ENCODE measurements at regions not wholly inside any gene's neighbourhood (a gene's known extent, or its start where the extent isn't known, plus 50 kb on each side); places are given as distances from the start of the nearest gene placed in this dataset.

DNA sequence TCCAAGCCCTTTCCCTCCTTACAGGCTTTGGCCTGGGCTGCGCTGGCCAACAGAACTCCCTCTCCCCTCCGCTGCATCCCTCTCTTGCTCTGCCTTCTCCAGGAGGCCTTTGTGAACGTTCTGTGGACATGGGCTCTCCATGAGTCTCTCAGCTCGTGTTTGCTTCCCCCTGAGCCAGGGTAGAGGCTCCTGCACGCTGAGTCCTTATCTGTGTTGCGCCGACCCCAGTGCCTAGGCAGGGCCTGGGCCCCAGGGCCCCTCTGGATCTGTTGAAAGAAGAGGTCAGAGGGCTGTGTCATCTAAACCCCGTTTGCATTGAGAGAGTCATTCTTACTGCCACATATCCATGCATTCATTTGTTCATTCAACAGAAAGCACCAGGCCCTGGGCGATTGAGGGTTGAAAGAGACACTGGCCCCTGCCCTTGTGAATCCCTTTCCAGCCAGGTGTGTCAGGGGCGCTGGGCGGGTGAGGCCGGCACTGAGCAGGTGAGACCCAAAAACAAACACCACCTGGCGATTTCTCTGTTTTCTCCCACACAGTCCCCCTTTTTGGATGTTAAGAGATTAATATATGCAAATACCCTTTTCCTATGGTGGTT, 111.2 kb upstream of the IER5L start:
- H3K27me3 ChIP-seq (ENCODE audit: control insufficient read depth, insufficient read depth, low read length): peaks cover 6% of the 10 kb centered on the region
- H3K4me1 ChIP-seq (ENCODE audit: control insufficient read depth, extremely low read depth, insufficient read depth, low read length): no peaks in the 10 kb centered on the region
- TF ChIP-seq, protein P1, sequence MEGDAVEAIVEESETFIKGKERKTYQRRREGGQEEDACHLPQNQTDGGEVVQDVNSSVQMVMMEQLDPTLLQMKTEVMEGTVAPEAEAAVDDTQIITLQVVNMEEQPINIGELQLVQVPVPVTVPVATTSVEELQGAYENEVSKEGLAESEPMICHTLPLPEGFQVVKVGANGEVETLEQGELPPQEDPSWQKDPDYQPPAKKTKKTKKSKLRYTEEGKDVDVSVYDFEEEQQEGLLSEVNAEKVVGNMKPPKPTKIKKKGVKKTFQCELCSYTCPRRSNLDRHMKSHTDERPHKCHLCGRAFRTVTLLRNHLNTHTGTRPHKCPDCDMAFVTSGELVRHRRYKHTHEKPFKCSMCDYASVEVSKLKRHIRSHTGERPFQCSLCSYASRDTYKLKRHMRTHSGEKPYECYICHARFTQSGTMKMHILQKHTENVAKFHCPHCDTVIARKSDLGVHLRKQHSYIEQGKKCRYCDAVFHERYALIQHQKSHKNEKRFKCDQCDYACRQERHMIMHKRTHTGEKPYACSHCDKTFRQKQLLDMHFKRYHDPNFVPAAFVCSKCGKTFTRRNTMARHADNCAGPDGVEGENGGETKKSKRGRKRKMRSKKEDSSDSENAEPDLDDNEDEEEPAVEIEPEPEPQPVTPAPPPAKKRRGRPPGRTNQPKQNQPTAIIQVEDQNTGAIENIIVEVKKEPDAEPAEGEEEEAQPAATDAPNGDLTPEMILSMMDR (conservative IDR thresholded peaks at IDR 0.05 in 1 of 2, IDR thresholded peaks at IDR 0.05 in 1 of 2; ENCODE audit: low read depth in 1 of 2, low read length in 2 of 2): no peak
- no peak for TF ChIP-seq EZH2 (IDR thresholded peaks at IDR 0.05; ENCODE audit: low read length, missing control alignments)
- H4K20me1 ChIP-seq (ENCODE audit: control insufficient read depth, extremely low read depth, insufficient read depth, low read length): no peaks in the 10 kb centered on the region
- no peaks in the 10 kb centered on the region for H3K36me3 ChIP-seq (ENCODE audit: control insufficient read depth, insufficient read depth, low read length)
- H3K4me3 ChIP-seq (replicated peaks in 1 of 4; ENCODE audit: control extremely low read depth in 1 of 4, insufficient read depth in 1 of 4, low read depth in 3 of 4, low read length in 4 of 4): no peak overlapping the region
- no peak for DNase-seq (ENCODE audit: low read depth in 2 of 2)
- H2AFZ ChIP-seq (ENCODE audit: low read length): no peak overlapping the region
- no peak overlapping the region for H3K27ac ChIP-seq (ENCODE audit: insufficient read depth, low read length)
- H3K9ac ChIP-seq (ENCODE audit: insufficient read depth, low read length): no peak overlapping the region
- H3K79me2 ChIP-seq (ENCODE audit: control insufficient read depth, insufficient read depth, low read length): no peaks in the 10 kb centered on the region
- no peaks in the 10 kb centered on the region for H3K9me3 ChIP-seq (ENCODE audit: control insufficient read depth, insufficient read depth, low read depth, low read length)
- no peak overlapping the region for H3K4me2 ChIP-seq (ENCODE audit: extremely low read depth, insufficient read depth, low read length)

DNA sequence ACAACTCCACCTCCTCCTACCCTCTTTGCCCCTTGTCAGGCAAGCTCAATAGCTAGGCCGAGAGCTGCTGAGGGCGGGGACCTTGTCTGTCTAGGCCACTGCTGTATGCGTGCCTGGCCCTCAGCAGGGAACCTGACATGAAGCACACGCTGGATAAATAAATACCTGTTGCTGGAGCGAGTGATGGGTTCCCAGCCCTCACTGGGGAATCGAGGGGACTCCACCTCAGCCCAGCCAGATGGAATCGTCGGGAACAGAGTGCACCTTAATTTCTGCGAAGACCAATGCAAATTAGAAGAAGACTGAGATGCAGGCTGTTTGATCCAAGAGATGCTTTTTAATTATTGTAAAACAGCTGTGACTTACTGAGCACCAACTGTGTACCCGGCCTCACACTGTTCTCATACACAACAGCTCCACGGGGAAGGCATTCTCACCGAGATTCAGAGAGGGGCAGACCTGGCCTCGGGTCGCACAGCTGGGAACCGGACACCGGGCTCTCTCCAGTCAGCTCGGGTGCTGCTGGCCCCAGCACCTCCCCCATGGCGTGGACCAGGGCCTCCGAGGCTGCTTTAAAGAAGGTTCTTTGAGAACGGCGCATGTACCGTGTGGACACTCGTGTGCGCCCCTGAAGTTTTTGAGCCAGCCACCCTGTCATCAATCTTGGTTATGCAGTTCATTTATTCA, 109.7 kb upstream of the IER5L start:
- no peaks in the 10 kb centered on the region for H3K36me3 ChIP-seq (ENCODE audit: control insufficient read depth, insufficient read depth, low read length)
- no peak overlapping the region for H3K9ac ChIP-seq (ENCODE audit: insufficient read depth, low read length)
- no peaks in the 10 kb centered on the region for H3K9me3 ChIP-seq (ENCODE audit: control insufficient read depth, insufficient read depth, low read depth, low read length)
- H3K79me2 ChIP-seq (ENCODE audit: control insufficient read depth, insufficient read depth, low read length): no peaks in the 10 kb centered on the region
- no peak overlapping the region for H3K4me2 ChIP-seq (ENCODE audit: extremely low read depth, insufficient read depth, low read length)
- no peaks in the 10 kb centered on the region for H4K20me1 ChIP-seq (ENCODE audit: control insufficient read depth, extremely low read depth, insufficient read depth, low read length)
- H3K27me3 ChIP-seq (ENCODE audit: control insufficient read depth, insufficient read depth, low read length): peaks cover 6% of the 10 kb centered on the region
- H3K4me3 ChIP-seq (replicated peaks in 1 of 4; ENCODE audit: control extremely low read depth in 1 of 4, insufficient read depth in 1 of 4, low read depth in 3 of 4, low read length in 4 of 4): no peak overlapping the region
- no peak for DNase-seq (ENCODE audit: low read depth in 2 of 2)
- no peaks in the 10 kb centered on the region for H3K4me1 ChIP-seq (ENCODE audit: control insufficient read depth, extremely low read depth, insufficient read depth, low read length)
- H2AFZ ChIP-seq (ENCODE audit: low read length): no peak overlapping the region
- no peak overlapping the region for H3K27ac ChIP-seq (ENCODE audit: insufficient read depth, low read length)
- TF ChIP-seq, protein P1 (conservative IDR thresholded peaks at IDR 0.05 in 1 of 2, IDR thresholded peaks at IDR 0.05 in 1 of 2; ENCODE audit: low read depth in 1 of 2, low read length in 2 of 2): no peak
- no peak for TF ChIP-seq EZH2 (IDR thresholded peaks at IDR 0.05; ENCODE audit: low read length, missing control alignments)

DNA sequence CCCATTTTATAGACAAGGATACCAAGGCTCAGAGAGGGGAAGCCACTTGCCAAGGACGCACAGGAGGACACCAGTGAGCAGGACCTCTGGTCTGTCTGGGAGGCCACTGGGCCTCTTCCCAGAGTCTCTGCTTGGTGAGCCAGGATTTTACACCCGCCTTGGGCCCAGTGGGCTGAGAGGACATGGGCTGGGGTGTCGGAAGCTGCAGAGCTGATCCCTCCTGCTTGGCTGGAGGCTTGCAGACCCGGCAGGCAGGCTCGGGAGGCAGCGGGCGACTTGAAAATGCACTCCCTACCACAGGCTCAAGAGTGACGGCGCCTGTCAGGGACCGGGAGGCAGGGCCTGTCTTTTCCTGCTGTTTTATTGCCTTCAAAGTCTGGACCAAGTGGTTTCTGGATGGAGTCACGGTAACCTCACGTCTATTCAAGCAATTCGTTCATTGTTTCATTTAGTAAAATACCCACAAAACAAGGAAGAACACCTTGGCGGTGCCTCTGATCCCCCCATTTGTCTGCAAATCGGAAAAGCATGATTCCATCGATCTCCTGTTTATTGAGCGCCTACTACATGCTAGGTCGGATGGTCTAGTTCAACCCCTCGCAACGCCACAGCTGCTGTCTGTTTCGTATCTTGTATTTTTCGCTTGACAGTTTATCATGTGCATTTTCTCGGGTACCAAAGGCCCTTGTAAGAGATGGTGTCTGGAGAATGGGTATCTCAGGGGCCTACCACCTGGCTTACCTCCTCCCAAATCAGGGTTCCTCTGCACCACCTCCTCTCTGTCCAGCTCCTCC, 108.1 kb upstream of the IER5L start:
- peaks cover 6% of the 10 kb centered on the region for H3K27me3 ChIP-seq (ENCODE audit: control insufficient read depth, insufficient read depth, low read length)
- DNase-seq (ENCODE audit: low read depth in 2 of 2): no peak
- H4K20me1 ChIP-seq (ENCODE audit: control insufficient read depth, extremely low read depth, insufficient read depth, low read length): no peaks in the 10 kb centered on the region
- H3K4me3 ChIP-seq (replicated peaks in 1 of 4; ENCODE audit: control extremely low read depth in 1 of 4, insufficient read depth in 1 of 4, low read depth in 3 of 4, low read length in 4 of 4): no peak overlapping the region
- no peak overlapping the region for H3K27ac ChIP-seq (ENCODE audit: insufficient read depth, low read length)
- H3K79me2 ChIP-seq (ENCODE audit: control insufficient read depth, insufficient read depth, low read length): no peaks in the 10 kb centered on the region
- H3K4me2 ChIP-seq (ENCODE audit: extremely low read depth, insufficient read depth, low read length): no peak overlapping the region
- no peak for TF ChIP-seq EZH2 (IDR thresholded peaks at IDR 0.05; ENCODE audit: low read length, missing control alignments)
- TF ChIP-seq, protein P1 (conservative IDR thresholded peaks at IDR 0.05 in 1 of 2, IDR thresholded peaks at IDR 0.05 in 1 of 2; ENCODE audit: low read depth in 1 of 2, low read length in 2 of 2): no peak
- H3K36me3 ChIP-seq (ENCODE audit: control insufficient read depth, insufficient read depth, low read length): no peaks in the 10 kb centered on the region
- H3K9me3 ChIP-seq (ENCODE audit: control insufficient read depth, insufficient read depth, low read depth, low read length): no peaks in the 10 kb centered on the region
- no peak overlapping the region for H2AFZ ChIP-seq (ENCODE audit: low read length)
- no peak overlapping the region for H3K9ac ChIP-seq (ENCODE audit: insufficient read depth, low read length)
- H3K4me1 ChIP-seq (ENCODE audit: control insufficient read depth, extremely low read depth, insufficient read depth, low read length): no peaks in the 10 kb centered on the region

Data from fibroblast of lung (primary cell).